HEK293 (cell line): ENCODE measurements at regions not wholly inside any gene's neighbourhood (a gene's known extent, or its start where the extent isn't known, plus 50 kb on each side); places are given as distances from the start of the nearest gene placed in this dataset.

Experiments used
- GLIS1 ChIP-seq: fragments of 450-650 bp; formaldehyde crosslinking; IDR thresholded peaks from 2 replicates; pipeline ENCODE4 v1.5.1; 2016; ENCODE audit warnings: missing biosample characterization, missing genetic modification characterization
- HOXA7 ChIP-seq: sonication (generic); formaldehyde crosslinking; IDR thresholded peaks from 2 replicates; pipeline ENCODE4 v1.8.1; 2022; ENCODE audit warnings: missing genetic modification reagents, borderline replicate concordance
- MYNN ChIP-seq: fragments of 450-650 bp; formaldehyde crosslinking; IDR thresholded peaks from 2 replicates; pipeline ENCODE4 v1.5.1; 2016; ENCODE audit warnings: missing biosample characterization, missing genetic modification characterization, borderline replicate concordance
- SCRT2 ChIP-seq: fragments of 450-650 bp; formaldehyde crosslinking; IDR thresholded peaks from 2 replicates; pipeline ENCODE4 v1.5.1; 2016; ENCODE audit warnings: missing biosample characterization, missing genetic modification characterization
- ZBTB21 ChIP-seq: fragments of 450-650 bp; formaldehyde crosslinking; IDR thresholded peaks from 2 replicates; pipeline ENCODE4 v1.5.1; 2017; ENCODE audit warnings: missing biosample characterization, missing genetic modification characterization
- ZBTB7A ChIP-seq: fragments of 450-650 bp; formaldehyde crosslinking; IDR thresholded peaks from 2 replicates; pipeline ENCODE4 v1.5.1; 2016; ENCODE audit warnings: low read depth, missing biosample characterization, missing genetic modification characterization
- ZNF169 ChIP-seq: fragments of 450-650 bp; formaldehyde crosslinking; IDR thresholded peaks from 2 replicates; pipeline ENCODE4 v1.5.1; 2016; ENCODE audit warnings: missing biosample characterization, missing genetic modification characterization
- ZNF23 ChIP-seq: fragments of 450-650 bp; formaldehyde crosslinking; IDR thresholded peaks from 2 replicates; pipeline ENCODE4 v1.5.1; 2016; ENCODE audit warnings: missing biosample characterization, missing genetic modification characterization, borderline replicate concordance
- ZNF239 ChIP-seq: fragments of 450-650 bp; formaldehyde crosslinking; IDR thresholded peaks from 2 replicates; pipeline ENCODE4 v1.5.1; 2016; ENCODE audit warnings: missing biosample characterization, missing genetic modification characterization
- ZNF600 ChIP-seq: fragments of 450-650 bp; formaldehyde crosslinking; IDR thresholded peaks from 2 replicates; pipeline ENCODE4 v1.5.1; 2016; ENCODE audit warnings: missing biosample characterization, missing genetic modification characterization
- ZNF76 ChIP-seq: fragments of 450-650 bp; formaldehyde crosslinking; IDR thresholded peaks from 2 replicates; pipeline ENCODE4; 2016; ENCODE audit warnings: low read depth, missing biosample characterization, missing genetic modification characterization, borderline replicate concordance
- TF ChIP-seq, protein P1 (sequence below): fragments of 450-650 bp; formaldehyde crosslinking; IDR thresholded peaks from 2 replicates; pipeline ENCODE4 v1.5.1; 2016; ENCODE audit warnings: missing biosample characterization, missing genetic modification characterization
- TF ChIP-seq, protein P2 (sequence below): fragments of 450-650 bp; formaldehyde crosslinking; IDR thresholded peaks from 2 replicates; pipeline ENCODE4 v1.5.1; 2016; ENCODE audit warnings: missing biosample characterization, missing genetic modification characterization
- TF ChIP-seq, protein P3 (sequence below): fragments of 450-650 bp; formaldehyde crosslinking; IDR thresholded peaks from 2 replicates; pipeline ENCODE4 v1.5.1; 2017; ENCODE audit warnings: missing biosample characterization, missing genetic modification characterization

DNA sequence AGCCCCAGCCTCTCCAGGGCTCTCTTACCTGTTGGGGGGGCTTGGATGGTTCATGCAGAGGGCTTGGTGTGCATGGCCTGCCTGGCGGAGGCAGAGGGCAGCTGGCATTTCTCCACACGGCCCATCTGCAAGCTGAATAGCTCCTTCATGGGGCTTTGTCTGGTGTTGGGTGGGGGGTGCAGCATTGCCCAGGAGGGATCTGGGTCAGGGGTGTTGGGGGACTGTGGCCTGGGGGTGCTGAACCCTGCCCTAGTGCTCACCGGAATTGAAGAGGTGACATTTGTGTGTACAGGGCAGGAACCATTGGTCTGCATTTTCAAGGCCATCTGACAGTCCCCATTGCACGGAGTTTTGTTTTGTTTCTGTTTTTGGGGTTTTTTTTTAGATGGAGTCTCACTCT lies 58.8 kb upstream of the HAAO start:
- TF ChIP-seq, protein P1, sequence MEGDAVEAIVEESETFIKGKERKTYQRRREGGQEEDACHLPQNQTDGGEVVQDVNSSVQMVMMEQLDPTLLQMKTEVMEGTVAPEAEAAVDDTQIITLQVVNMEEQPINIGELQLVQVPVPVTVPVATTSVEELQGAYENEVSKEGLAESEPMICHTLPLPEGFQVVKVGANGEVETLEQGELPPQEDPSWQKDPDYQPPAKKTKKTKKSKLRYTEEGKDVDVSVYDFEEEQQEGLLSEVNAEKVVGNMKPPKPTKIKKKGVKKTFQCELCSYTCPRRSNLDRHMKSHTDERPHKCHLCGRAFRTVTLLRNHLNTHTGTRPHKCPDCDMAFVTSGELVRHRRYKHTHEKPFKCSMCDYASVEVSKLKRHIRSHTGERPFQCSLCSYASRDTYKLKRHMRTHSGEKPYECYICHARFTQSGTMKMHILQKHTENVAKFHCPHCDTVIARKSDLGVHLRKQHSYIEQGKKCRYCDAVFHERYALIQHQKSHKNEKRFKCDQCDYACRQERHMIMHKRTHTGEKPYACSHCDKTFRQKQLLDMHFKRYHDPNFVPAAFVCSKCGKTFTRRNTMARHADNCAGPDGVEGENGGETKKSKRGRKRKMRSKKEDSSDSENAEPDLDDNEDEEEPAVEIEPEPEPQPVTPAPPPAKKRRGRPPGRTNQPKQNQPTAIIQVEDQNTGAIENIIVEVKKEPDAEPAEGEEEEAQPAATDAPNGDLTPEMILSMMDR (tag by site-specific recombination), result no peak
- TF ChIP-seq ZNF169 (tag by site-specific recombination), result no peak
- TF ChIP-seq HOXA7, result no peak
- TF ChIP-seq ZNF600, result no peak
- TF ChIP-seq ZBTB7A (tag by site-specific recombination), result no peak
- no peak for TF ChIP-seq ZNF239 (tag by site-specific recombination)
- TF ChIP-seq, protein P2, sequence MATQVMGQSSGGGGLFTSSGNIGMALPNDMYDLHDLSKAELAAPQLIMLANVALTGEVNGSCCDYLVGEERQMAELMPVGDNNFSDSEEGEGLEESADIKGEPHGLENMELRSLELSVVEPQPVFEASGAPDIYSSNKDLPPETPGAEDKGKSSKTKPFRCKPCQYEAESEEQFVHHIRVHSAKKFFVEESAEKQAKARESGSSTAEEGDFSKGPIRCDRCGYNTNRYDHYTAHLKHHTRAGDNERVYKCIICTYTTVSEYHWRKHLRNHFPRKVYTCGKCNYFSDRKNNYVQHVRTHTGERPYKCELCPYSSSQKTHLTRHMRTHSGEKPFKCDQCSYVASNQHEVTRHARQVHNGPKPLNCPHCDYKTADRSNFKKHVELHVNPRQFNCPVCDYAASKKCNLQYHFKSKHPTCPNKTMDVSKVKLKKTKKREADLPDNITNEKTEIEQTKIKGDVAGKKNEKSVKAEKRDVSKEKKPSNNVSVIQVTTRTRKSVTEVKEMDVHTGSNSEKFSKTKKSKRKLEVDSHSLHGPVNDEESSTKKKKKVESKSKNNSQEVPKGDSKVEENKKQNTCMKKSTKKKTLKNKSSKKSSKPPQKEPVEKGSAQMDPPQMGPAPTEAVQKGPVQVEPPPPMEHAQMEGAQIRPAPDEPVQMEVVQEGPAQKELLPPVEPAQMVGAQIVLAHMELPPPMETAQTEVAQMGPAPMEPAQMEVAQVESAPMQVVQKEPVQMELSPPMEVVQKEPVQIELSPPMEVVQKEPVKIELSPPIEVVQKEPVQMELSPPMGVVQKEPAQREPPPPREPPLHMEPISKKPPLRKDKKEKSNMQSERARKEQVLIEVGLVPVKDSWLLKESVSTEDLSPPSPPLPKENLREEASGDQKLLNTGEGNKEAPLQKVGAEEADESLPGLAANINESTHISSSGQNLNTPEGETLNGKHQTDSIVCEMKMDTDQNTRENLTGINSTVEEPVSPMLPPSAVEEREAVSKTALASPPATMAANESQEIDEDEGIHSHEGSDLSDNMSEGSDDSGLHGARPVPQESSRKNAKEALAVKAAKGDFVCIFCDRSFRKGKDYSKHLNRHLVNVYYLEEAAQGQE (tag by site-specific recombination), result no peak
- no peak for TF ChIP-seq GLIS1 (tag by site-specific recombination)
- TF ChIP-seq ZNF76 (tag by site-specific recombination), result no peak
- TF ChIP-seq, protein P3, sequence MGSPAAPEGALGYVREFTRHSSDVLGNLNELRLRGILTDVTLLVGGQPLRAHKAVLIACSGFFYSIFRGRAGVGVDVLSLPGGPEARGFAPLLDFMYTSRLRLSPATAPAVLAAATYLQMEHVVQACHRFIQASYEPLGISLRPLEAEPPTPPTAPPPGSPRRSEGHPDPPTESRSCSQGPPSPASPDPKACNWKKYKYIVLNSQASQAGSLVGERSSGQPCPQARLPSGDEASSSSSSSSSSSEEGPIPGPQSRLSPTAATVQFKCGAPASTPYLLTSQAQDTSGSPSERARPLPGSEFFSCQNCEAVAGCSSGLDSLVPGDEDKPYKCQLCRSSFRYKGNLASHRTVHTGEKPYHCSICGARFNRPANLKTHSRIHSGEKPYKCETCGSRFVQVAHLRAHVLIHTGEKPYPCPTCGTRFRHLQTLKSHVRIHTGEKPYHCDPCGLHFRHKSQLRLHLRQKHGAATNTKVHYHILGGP (tag by site-specific recombination), result no peak
- TF ChIP-seq MYNN (tag by site-specific recombination), result no peak
- no peak for TF ChIP-seq ZBTB21
- TF ChIP-seq SCRT2 (tag by site-specific recombination), result no peak
- no peak for TF ChIP-seq ZNF23 (tag by site-specific recombination)
